ENCODE measurements at regions not wholly inside any gene's neighbourhood (a gene's known extent, or its start where the extent isn't known, plus 50 kb on each side); places are given as distances from the start of the nearest gene placed in this dataset.

DNA sequence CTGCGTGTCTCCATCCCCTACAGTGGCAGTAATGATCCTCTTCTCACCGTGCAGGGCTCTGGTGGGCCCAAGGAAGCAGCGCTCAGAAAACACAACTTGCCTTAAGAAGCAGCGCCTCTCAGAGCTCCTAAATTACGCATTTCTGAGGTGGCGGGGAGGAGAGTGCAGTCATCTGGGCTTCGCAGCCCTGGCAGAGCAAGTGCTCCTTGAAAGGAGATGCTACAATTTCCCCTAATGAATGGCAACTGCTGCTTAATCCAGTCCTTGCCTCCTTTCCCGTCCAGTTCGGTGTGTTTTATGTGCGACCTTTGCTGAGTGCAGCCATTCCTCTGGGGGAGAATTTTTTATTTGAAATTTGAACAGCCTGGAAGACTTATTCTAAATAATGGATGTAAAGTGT, 287.3 kb downstream of the PTPRU start:
- intact Hi-C loops (cut with DNase I) = no loop called here
- H3K27me3 ChIP-seq = no peaks in the 10 kb centered on the region
- TF ChIP-seq EP300 (IDR thresholded peaks at IDR 0.05) (no peak), POLR2A (IDR thresholded peaks at IDR 0.05) (no peak)
- TF ChIP-seq, protein P1, sequence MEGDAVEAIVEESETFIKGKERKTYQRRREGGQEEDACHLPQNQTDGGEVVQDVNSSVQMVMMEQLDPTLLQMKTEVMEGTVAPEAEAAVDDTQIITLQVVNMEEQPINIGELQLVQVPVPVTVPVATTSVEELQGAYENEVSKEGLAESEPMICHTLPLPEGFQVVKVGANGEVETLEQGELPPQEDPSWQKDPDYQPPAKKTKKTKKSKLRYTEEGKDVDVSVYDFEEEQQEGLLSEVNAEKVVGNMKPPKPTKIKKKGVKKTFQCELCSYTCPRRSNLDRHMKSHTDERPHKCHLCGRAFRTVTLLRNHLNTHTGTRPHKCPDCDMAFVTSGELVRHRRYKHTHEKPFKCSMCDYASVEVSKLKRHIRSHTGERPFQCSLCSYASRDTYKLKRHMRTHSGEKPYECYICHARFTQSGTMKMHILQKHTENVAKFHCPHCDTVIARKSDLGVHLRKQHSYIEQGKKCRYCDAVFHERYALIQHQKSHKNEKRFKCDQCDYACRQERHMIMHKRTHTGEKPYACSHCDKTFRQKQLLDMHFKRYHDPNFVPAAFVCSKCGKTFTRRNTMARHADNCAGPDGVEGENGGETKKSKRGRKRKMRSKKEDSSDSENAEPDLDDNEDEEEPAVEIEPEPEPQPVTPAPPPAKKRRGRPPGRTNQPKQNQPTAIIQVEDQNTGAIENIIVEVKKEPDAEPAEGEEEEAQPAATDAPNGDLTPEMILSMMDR (IDR thresholded peaks at IDR 0.05) = no peak
- H3K4me3 ChIP-seq = no peak overlapping the region
- peak in 1 of 5 donors; percentile 1 for DNase-seq
- no peak overlapping the region for H3K27ac ChIP-seq
- no peaks in the 10 kb centered on the region for H3K4me1 ChIP-seq (ENCODE audit: insufficient read depth)
- 60 to 65% (median 64%) methylated on average over 10 of the region's 10 CpGs for WGBS, 3 donors
- H3K36me3 ChIP-seq = no peaks in the 10 kb centered on the region
- no peaks in the 10 kb centered on the region for H3K9me3 ChIP-seq

DNA sequence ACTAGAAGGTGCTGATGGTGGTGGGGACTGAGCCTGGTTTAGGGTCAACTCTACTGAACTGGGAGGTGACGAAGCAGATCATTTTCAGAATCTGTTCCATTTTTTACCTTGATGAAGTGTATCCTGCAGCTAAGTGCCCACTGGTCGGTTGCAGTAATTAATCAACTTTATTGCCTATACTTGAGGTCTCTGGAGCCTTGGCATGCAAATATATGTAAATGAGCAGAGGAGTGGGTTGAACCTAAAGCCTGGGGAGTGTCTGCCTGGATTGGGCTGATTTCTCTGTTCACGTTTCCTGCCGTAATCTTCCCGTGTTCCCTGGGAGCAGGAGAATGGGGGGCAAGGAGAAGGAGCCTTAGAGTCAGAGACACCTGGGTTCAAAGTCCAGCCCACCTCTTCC, 286.8 kb downstream of the PTPRU start:
- no peak for DNase-seq
- Histone ChIP-seq H3K27me3 (no peaks in the 10 kb centered on the region), H3K27ac (no peak overlapping the region), H3K4me3 (no peak overlapping the region), H3K9me3 (no peaks in the 10 kb centered on the region), H3K36me3 (no peaks in the 10 kb centered on the region), H3K4me1 (ENCODE audit: insufficient read depth) (no peaks in the 10 kb centered on the region)
- WGBS, 3 donors = 74 to 84% (median 75%) methylated on average over 5 of the region's 5 CpGs
- intact Hi-C loops (cut with DNase I) = no loop called here
- TF ChIP-seq EP300 (IDR thresholded peaks at IDR 0.05) (no peak), POLR2A (IDR thresholded peaks at IDR 0.05) (no peak)
- TF ChIP-seq, protein P1 (IDR thresholded peaks at IDR 0.05) = no peak

DNA sequence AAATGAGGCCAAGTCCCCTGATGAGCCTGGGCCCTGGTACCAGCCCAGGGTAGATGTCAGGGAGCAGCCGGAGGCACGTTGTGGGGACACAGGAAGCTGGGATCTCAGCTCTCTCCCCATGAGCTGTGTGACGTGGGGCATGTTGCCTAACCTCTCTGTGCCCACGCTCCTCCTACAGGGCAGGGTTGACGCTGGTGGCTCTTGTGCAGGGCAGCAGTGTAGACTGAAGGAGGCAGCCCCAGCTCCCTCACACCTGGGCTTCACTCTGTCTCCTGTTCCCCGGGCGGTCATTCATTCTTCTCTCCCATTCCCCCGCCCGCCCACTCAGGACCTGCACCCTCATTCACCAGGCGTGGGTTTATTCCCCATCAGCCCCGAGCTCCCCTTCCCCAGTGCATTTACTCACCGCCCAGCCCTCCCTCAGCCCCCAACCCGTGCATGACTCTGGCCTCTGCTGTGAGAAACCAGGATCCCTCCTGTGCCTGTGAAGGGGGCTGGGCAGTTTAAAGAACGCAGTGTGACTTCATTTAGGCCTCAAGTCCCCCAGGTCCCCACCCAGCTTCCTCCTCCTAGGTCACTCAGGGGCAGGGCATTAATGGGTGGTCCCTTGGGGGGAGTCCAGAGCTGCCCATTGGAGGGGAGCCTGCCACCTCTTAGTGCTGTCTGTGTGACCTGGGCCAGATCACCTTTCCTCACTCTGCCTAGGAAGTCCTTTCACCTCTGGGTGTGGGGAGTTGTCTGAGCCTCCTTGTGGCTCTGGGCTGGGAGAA, 285.7 kb downstream of the PTPRU start:
- peak in 2 of 5 donors; percentile 2 to 8 for DNase-seq

GRCh38 chr1:29521438-29521715, 285.1 kb downstream of the PTPRU start:
- no peaks in the 10 kb centered on the region for H3K27me3 ChIP-seq
- H3K9me3 ChIP-seq = no peaks in the 10 kb centered on the region
- no peaks in the 10 kb centered on the region for H3K4me1 ChIP-seq (ENCODE audit: insufficient read depth)
- H3K27ac ChIP-seq = no peak overlapping the region
- no peak for DNase-seq
- H3K36me3 ChIP-seq = no peaks in the 10 kb centered on the region
- no peak overlapping the region for H3K4me3 ChIP-seq
- TF ChIP-seq, protein P1 (IDR thresholded peaks at IDR 0.05) = no peak
- TF ChIP-seq EP300 (IDR thresholded peaks at IDR 0.05) (no peak), POLR2A (IDR thresholded peaks at IDR 0.05) (no peak)
- WGBS, 3 donors = 52 to 68% (median 58%) methylated on average over 4 of the region's 4 CpGs
- intact Hi-C loops (cut with DNase I) = no loop called here

More for the DNA sequence above, 285.7 kb downstream of the PTPRU start:
- Histone ChIP-seq H3K4me1 (ENCODE audit: insufficient read depth) (no peaks in the 10 kb centered on the region), H3K27ac (no peak overlapping the region), H3K27me3 (no peaks in the 10 kb centered on the region), H3K4me3 (no peak overlapping the region), H3K9me3 (no peaks in the 10 kb centered on the region), H3K36me3 (no peaks in the 10 kb centered on the region)
- intact Hi-C loops (cut with DNase I) = no loop called here
- TF ChIP-seq POLR2A (IDR thresholded peaks at IDR 0.05) (no peak), EP300 (IDR thresholded peaks at IDR 0.05) (no peak)
- TF ChIP-seq, protein P1 (IDR thresholded peaks at IDR 0.05) = no peak
- 59 to 77% (median 66%) methylated on average over 14 of the region's 14 CpGs for WGBS, 3 donors

All from ovary (tissue), 7 donors.